GM12878 (cell line): ENCODE measurements at regions not wholly inside any gene's neighbourhood (a gene's known extent, or its start where the extent isn't known, plus 50 kb on each side); places are given as distances from the start of the nearest gene placed in this dataset.

ENCODE experiments used
- ATAC-seq: fragments of 200-7000 bp; cut with Tn5 transposase; 3 replicates; pipeline ENCODE4 v1.9.1; 2020; ENCODE audit warnings: mild to moderate bottlenecking, moderate library complexity
- BruUV-seq: library from RNA; stranded (reverse); fragments of 400-500 nt; replicated peaks from 2 replicates; lab custom pipeline; 2021; lab: Mats Ljungman, UMichigan
- CTCF ChIA-PET: fragments of 300-600 bp; sonication (Branson Sonifier 250); formaldehyde crosslinking; extraction: SDS; loops from one replicate; lab custom pipeline; 2021; ENCODE audit warnings: inconsistent platforms; lab: Yijun Ruan, JAX
- POLR2A ChIA-PET: fragments of 350-600 bp; formaldehyde crosslinking; extraction: SDS; loops from one replicate; lab custom pipeline; 2021; ENCODE audit warnings: inconsistent platforms; lab: Charles Lee
- RAD21 ChIA-PET: fragments of 300-600 bp; sonication (Branson Sonifier 250); formaldehyde crosslinking; loops from one replicate; lab custom pipeline; 2023; ENCODE audit warnings: antibody characterized with exemption; ENCODE audit not compliant: unreplicated experiment; lab: Charles Lee
- SMC1A ChIA-PET: fragments of 300-600 bp; sonication (Branson Sonifier 250); formaldehyde crosslinking; loops from one replicate; lab custom pipeline; 2023; ENCODE audit not compliant: unreplicated experiment, uncharacterized antibody; lab: Charles Lee
- DNase-seq: peaks from one replicate; pipeline ENCODE4 v3.0.0-alpha.2; 2011; ENCODE audit warnings: low read depth, low spot score
- FAIRE-seq: peaks from 3 replicates; lab custom pipeline; 2011; peaks lifted over from hg19 to GRCh38; lab: Jason Lieb, UNC
- H2AFZ ChIP-seq: 2 replicates; pipeline ENCODE4 v1.6.0; 2011; ENCODE audit warnings: low read depth, low read length, control low read depth; ENCODE audit not compliant: control insufficient read depth
- H3K27ac ChIP-seq: 2 replicates; pipeline ENCODE4 v1.5.1; 2011; ENCODE audit warnings: control low read depth; ENCODE audit not compliant: control insufficient read depth, insufficient read depth
- H3K27me3 ChIP-seq, 2 experiments: replicated peaks in 1 of 2; 2 replicates each; pipeline versions ENCODE4 v1.6.0 to v1.6.1; 2011; ENCODE audit warnings: low read length in 1 of 2; ENCODE audit not compliant: control insufficient read depth in 2 of 2, insufficient read depth in 2 of 2
- H3K36me3 ChIP-seq, 2 experiments: 2 replicates each; pipeline ENCODE4 v1.5.1; 2011; ENCODE audit warnings: low read length in 1 of 2; ENCODE audit not compliant: control insufficient read depth in 2 of 2, insufficient read depth in 2 of 2
- H3K4me1 ChIP-seq: 2 replicates; pipeline ENCODE4 v1.6.1; 2011; ENCODE audit warnings: mild to moderate bottlenecking, low read length, moderate library complexity, mixed read lengths; ENCODE audit not compliant: control insufficient read depth, insufficient read depth
- H3K4me2 ChIP-seq: 2 replicates; pipeline ENCODE4 v1.6.0; 2011; ENCODE audit warnings: control low read depth; ENCODE audit not compliant: control insufficient read depth, insufficient read depth
- H3K4me3 ChIP-seq: fragments of 200-600 bp; sonication (generic); 2 replicates; pipeline ENCODE4 v1.5.1; 2016
- H3K79me2 ChIP-seq: 2 replicates; pipeline ENCODE4 v1.6.0; 2011; ENCODE audit warnings: low read length; ENCODE audit not compliant: control insufficient read depth, insufficient read depth
- H3K9ac ChIP-seq: 2 replicates; pipeline ENCODE4 v1.8.0; 2011; ENCODE audit warnings: low read length, control low read depth, mixed read lengths; ENCODE audit not compliant: control insufficient read depth, insufficient read depth
- H3K9me3 ChIP-seq: replicated peaks from 3 replicates; pipeline ENCODE4 v1.5.1; 2011; ENCODE audit warnings: mild to moderate bottlenecking, low read length; ENCODE audit not compliant: control insufficient read depth, insufficient read depth
- H4K20me1 ChIP-seq: 2 replicates; pipeline ENCODE4 v1.6.0; 2011; ENCODE audit not compliant: control insufficient read depth, insufficient read depth
- CBX3 ChIP-seq: fragments of 200-600 bp; sonication (generic); IDR thresholded peaks from 2 replicates; pipeline ENCODE4 v1.6.1; 2016; ENCODE audit warnings: low read depth, borderline replicate concordance
- EED ChIP-seq: sonication (generic); IDR thresholded peaks from 2 replicates; pipeline ENCODE4 v1.6.1; 2016; ENCODE audit warnings: antibody characterized with exemption, low read depth
- KDM1A ChIP-seq: fragments of 200-600 bp; sonication (generic); IDR thresholded peaks from 2 replicates; pipeline ENCODE4 v1.6.1; 2016; ENCODE audit warnings: borderline replicate concordance
- NR2C2 ChIP-seq: IDR thresholded peaks from 2 replicates; pipeline ENCODE4 v1.6.1; 2011; ENCODE audit warnings: borderline replicate concordance, low read depth; ENCODE audit not compliant: control insufficient read depth, insufficient read length
- SIX5 ChIP-seq: IDR thresholded peaks from 2 replicates; pipeline ENCODE4 v1.6.1; 2011; ENCODE audit warnings: mild to moderate bottlenecking, low read depth, low read length, moderate library complexity; ENCODE audit not compliant: severe bottlenecking
- TAF1 ChIP-seq: IDR thresholded peaks from 2 replicates; pipeline ENCODE4 v1.6.1; 2011; ENCODE audit warnings: mild to moderate bottlenecking, low read depth, low read length, borderline replicate concordance
- YBX1 ChIP-seq: fragments of 450-650 bp; IDR thresholded peaks from 2 replicates; pipeline ENCODE4 v1.6.1; 2016; ENCODE audit warnings: antibody characterized with exemption
- WGBS: methylation state at CpG from one replicate; pipeline ENCODE4 v1.1.6; 2016; ENCODE audit warnings: low lambda C conversion rate; ENCODE audit not compliant: insufficient replicate concordance, insufficient coverage; ENCODE audit errors: missing lambda C conversion rate; 5-methylcytosine and 5-hydroxymethylcytosine counted together
- in situ Hi-C: fragments of 300-500 bp; cut with MboI; formaldehyde crosslinking; loops from 9 replicates; pipeline ENCODE4 v1.14.3; 2018; ENCODE audit warnings: mixed read lengths
- intact Hi-C: fragments of 100-400 bp; cut with micrococcal nuclease; formaldehyde crosslinking; loops from one replicate; pipeline ENCODE4 v1.14.2; 2022; ENCODE audit not compliant: unreplicated experiment
- TF ChIP-seq, protein P1 (sequence below): IDR thresholded peaks from 2 replicates; pipeline ENCODE4 v1.6.1; 2011; ENCODE audit warnings: low read depth, low read length, improper control_type of control experiment, borderline replicate concordance
- TF ChIP-seq, protein P2 (sequence below): fragments of 450-650 bp; IDR thresholded peaks from 2 replicates; pipeline ENCODE4 v1.6.1; 2017; ENCODE audit warnings: mild to moderate bottlenecking, low read depth, inconsistent platforms; ENCODE audit not compliant: poor library complexity, severe bottlenecking
- TF ChIP-seq, protein P3 (sequence below): fragments of 450-650 bp; IDR thresholded peaks from 2 replicates; pipeline ENCODE4 v1.6.1; 2016; ENCODE audit warnings: mild to moderate bottlenecking

DNA sequence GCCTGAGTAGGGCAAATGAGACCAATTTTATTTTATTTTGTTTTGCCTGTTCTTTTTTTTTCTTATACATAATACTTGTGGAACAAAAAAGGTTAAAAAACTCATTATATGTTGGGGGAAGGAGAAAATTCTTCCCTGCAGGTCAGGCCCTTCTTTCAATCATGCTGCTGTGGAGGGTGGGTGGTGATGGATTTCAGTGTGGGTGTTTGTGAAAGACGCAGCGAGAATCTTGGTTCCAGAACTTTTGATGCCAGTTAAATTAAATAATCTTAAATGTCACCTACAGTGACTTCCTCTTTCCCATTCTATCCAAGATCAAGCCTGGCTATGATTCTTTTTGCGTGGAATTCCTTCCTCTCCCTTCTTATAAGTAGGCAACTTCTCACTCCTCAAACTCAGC, 595.8 kb upstream of the EEF2KMT start:
- no TSS peak for BruUV-seq
- Histone ChIP-seq H3K79me2 (no peaks in the 10 kb centered on the region), H3K27ac (no peak overlapping the region), H4K20me1 (no peaks in the 10 kb centered on the region), H3K4me1 (no peaks in the 10 kb centered on the region), H3K9ac (no peak overlapping the region), H3K36me3 (no peaks in the 10 kb centered on the region), H3K27me3 (no peaks in the 10 kb centered on the region; a peak in 1 of 4 replicates), H3K4me3 (no peak overlapping the region), H3K4me2 (no peak overlapping the region), H2AFZ (no peak overlapping the region), H3K9me3 (no peaks in the 10 kb centered on the region)
- 43% methylated on average over 3 of the region's 3 CpGs for WGBS
- DNase-seq (no peak), ATAC-seq (no peak), FAIRE-seq (no peak)
- in situ Hi-C loops (no loop called here), intact Hi-C loops (loop anchor here (2.0 kb wide), 1 partner anchor 65 kb away; no protein-coding TSS in a partner anchor)
- TF ChIP-seq, protein P1, sequence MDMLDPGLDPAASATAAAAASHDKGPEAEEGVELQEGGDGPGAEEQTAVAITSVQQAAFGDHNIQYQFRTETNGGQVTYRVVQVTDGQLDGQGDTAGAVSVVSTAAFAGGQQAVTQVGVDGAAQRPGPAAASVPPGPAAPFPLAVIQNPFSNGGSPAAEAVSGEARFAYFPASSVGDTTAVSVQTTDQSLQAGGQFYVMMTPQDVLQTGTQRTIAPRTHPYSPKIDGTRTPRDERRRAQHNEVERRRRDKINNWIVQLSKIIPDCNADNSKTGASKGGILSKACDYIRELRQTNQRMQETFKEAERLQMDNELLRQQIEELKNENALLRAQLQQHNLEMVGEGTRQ: no peak
- RAD21 ChIA-PET: no interaction called here
- POLR2A ChIA-PET: no interaction called here
- SMC1A ChIA-PET: no interaction called here
- CTCF ChIA-PET: no interaction called here

DNA sequence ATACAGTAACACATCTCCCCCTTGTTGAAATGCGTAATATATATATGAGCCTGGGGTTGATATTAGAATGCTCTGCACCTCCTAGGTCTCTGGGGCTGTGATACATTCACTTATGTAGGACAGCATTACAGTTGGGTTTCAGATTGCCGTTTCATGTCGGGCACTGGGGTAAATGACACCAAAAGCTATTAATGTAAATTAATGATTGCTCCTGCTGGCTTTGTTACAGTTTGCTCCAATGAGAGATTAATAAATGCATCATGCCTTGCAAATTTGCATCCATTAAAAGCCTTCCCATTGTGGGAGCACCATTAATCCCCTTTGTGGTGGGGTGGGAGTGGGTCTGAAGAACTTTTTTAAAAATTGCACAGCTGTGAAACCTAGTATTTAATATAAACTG, 584.4 kb upstream of the EEF2KMT start:
- in situ Hi-C loops: no loop called here
- H4K20me1 ChIP-seq: no peaks in the 10 kb centered on the region
- POLR2A ChIA-PET: no interaction called here
- H3K9ac ChIP-seq: no peak overlapping the region
- H3K27me3 ChIP-seq: no peaks in the 10 kb centered on the region
- DNase-seq (no peak), ATAC-seq (no peak), FAIRE-seq (no peak)
- H3K4me3 ChIP-seq: no peak overlapping the region
- no TSS peak for BruUV-seq
- intact Hi-C loops: no loop called here
- H3K79me2 ChIP-seq: no peaks in the 10 kb centered on the region
- RAD21 ChIA-PET: no interaction called here
- no peaks in the 10 kb centered on the region for H3K9me3 ChIP-seq
- 37% methylated on average over 3 of the region's 3 CpGs for WGBS
- no peak overlapping the region for H3K27ac ChIP-seq
- CTCF ChIA-PET: no interaction called here
- no peaks in the 10 kb centered on the region for H3K36me3 ChIP-seq
- H2AFZ ChIP-seq: no peak overlapping the region
- SMC1A ChIA-PET: no interaction called here
- no peak for TF ChIP-seq TAF1
- TF ChIP-seq SIX5: no peak
- no peak for TF ChIP-seq NR2C2
- no peak for TF ChIP-seq EED
- TF ChIP-seq, protein P2, sequence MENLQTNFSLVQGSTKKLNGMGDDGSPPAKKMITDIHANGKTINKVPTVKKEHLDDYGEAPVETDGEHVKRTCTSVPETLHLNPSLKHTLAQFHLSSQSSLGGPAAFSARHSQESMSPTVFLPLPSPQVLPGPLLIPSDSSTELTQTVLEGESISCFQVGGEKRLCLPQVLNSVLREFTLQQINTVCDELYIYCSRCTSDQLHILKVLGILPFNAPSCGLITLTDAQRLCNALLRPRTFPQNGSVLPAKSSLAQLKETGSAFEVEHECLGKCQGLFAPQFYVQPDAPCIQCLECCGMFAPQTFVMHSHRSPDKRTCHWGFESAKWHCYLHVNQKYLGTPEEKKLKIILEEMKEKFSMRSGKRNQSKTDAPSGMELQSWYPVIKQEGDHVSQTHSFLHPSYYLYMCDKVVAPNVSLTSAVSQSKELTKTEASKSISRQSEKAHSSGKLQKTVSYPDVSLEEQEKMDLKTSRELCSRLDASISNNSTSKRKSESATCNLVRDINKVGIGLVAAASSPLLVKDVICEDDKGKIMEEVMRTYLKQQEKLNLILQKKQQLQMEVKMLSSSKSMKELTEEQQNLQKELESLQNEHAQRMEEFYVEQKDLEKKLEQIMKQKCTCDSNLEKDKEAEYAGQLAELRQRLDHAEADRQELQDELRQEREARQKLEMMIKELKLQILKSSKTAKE: no peak
- TF ChIP-seq, protein P3, sequence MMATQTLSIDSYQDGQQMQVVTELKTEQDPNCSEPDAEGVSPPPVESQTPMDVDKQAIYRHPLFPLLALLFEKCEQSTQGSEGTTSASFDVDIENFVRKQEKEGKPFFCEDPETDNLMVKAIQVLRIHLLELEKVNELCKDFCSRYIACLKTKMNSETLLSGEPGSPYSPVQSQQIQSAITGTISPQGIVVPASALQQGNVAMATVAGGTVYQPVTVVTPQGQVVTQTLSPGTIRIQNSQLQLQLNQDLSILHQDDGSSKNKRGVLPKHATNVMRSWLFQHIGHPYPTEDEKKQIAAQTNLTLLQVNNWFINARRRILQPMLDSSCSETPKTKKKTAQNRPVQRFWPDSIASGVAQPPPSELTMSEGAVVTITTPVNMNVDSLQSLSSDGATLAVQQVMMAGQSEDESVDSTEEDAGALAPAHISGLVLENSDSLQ: no peak
- TF ChIP-seq CBX3: no peak
- no peak for TF ChIP-seq YBX1
- no peak for TF ChIP-seq KDM1A
- H3K4me1 ChIP-seq: no peaks in the 10 kb centered on the region
- no peak overlapping the region for H3K4me2 ChIP-seq
